ENCODE measurements at regions not wholly inside any gene's neighbourhood (a gene's known extent, or its start where the extent isn't known, plus 50 kb on each side); places are given as distances from the start of the nearest gene placed in this dataset.

DNA sequence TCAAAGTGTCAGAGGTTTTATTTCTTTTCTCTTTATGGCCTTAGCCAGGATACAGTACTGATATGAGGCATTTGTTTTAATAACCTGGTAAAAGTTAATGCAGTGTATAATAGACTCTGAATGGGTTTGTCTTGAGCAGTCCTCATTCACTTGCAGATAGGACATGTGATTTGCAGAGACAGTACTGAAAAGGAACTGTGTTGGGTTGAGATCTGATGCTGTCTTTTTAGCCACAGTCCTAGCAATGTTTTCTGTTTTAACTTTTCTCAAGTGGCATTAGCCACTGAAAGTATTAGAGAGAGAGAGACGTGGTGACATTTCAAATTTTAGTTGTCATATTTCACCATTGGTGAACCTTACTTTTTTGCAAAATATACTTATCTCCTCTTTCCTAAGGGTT lies 547.2 kb upstream of the MAN1A1 start:
- intact Hi-C loops (cut with micrococcal nuclease) = no loop called here
- H2AFZ ChIP-seq (replicated peaks; ENCODE audit: low read length, poor library complexity) = no peak overlapping the region
- no peak overlapping the region for H2AK9ac ChIP-seq (replicated peaks; ENCODE audit: low read depth, low read length, poor library complexity)
- H3K9me3 ChIP-seq (ENCODE audit: control insufficient read depth, insufficient read depth, low read length) = no peaks in the 10 kb centered on the region
- H3K18ac ChIP-seq (ENCODE audit: low read depth, low read length) = no peak overlapping the region
- in situ Hi-C loops (cut with MboI; ENCODE audit: low sequenced_read_pairs) = no loop called here
- no peaks in the 10 kb centered on the region for H3K79me1 ChIP-seq (ENCODE audit: low read depth in 1 of 2, low read length in 2 of 2)
- no peaks in the 10 kb centered on the region for H3K27me3 ChIP-seq (ENCODE audit: control insufficient read depth, insufficient read depth, low read length)
- POLR2A ChIA-PET (ENCODE audit: unreplicated experiment) = no interaction called here
- H4K91ac ChIP-seq (ENCODE audit: insufficient read depth, low read depth, low read length) = no peak overlapping the region
- no peak overlapping the region for H2BK120ac ChIP-seq (ENCODE audit: low read depth, low read length)
- no peak overlapping the region for H3K14ac ChIP-seq (replicated peaks; ENCODE audit: low read depth, low read length)
- no peak overlapping the region for H3K27ac ChIP-seq (ENCODE audit: insufficient read depth, low read length)
- no peak overlapping the region for H2AK5ac ChIP-seq (ENCODE audit: low read depth, low read length)
- no peaks in the 10 kb centered on the region for H4K20me1 ChIP-seq (ENCODE audit: insufficient read depth, low read length)
- TF ChIP-seq RAD21 (IDR thresholded peaks at IDR 0.05; ENCODE audit: low read length) = no peak
- TF ChIP-seq, protein P1, sequence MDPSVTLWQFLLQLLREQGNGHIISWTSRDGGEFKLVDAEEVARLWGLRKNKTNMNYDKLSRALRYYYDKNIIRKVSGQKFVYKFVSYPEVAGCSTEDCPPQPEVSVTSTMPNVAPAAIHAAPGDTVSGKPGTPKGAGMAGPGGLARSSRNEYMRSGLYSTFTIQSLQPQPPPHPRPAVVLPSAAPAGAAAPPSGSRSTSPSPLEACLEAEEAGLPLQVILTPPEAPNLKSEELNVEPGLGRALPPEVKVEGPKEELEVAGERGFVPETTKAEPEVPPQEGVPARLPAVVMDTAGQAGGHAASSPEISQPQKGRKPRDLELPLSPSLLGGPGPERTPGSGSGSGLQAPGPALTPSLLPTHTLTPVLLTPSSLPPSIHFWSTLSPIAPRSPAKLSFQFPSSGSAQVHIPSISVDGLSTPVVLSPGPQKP (IDR thresholded peaks at IDR 0.05; ENCODE audit: borderline replicate concordance, low read depth, low read length) = no peak
- no peak for TF ChIP-seq POLR2A (IDR thresholded peaks at IDR 0.05; ENCODE audit: low read depth, low read length)
- no peak for TF ChIP-seq RFX5 (IDR thresholded peaks at IDR 0.05; ENCODE audit: low read depth, low read length)
- TF ChIP-seq CEBPB (IDR thresholded peaks at IDR 0.05; ENCODE audit: low read depth, low read length) = no peak
- no peak for TF ChIP-seq SMC3 (IDR thresholded peaks at IDR 0.05; ENCODE audit: low read depth, low read length)
- TF ChIP-seq BHLHE40 (IDR thresholded peaks at IDR 0.05; ENCODE audit: low read depth, low read length) = no peak
- CTCF ChIA-PET = no interaction called here
- no peaks in the 10 kb centered on the region for H3K36me3 ChIP-seq (ENCODE audit: control insufficient read depth, insufficient read depth, low read length)
- no peak overlapping the region for H2BK5ac ChIP-seq (ENCODE audit: low read depth, low read length, poor library complexity, severe bottlenecking)
- BruUV-seq (replicated peaks) = no TSS peak
- H3K4me2 ChIP-seq (ENCODE audit: low read depth, low read length) = no peak overlapping the region
- no peak overlapping the region for H3K4me3 ChIP-seq (ENCODE audit: insufficient read depth, low read depth, low read length)
- H2BK20ac ChIP-seq (ENCODE audit: low read depth, low read length) = no peak overlapping the region
- H3K23ac ChIP-seq (ENCODE audit: low read depth, low read length) = no peak overlapping the region
- dilution Hi-C loops (cut with HindIII; ENCODE audit: low sequenced_read_pairs, unreplicated experiment) = no loop called here
- no peak for ATAC-seq (ENCODE audit: low read depth)
- no peak overlapping the region for H4K8ac ChIP-seq (ENCODE audit: low read depth in 2 of 2, low read length in 2 of 2)
- H4K5ac ChIP-seq (ENCODE audit: low read depth, low read length) = no peak overlapping the region
- no peak for DNase-seq
- WGBS, 2 experiments (ENCODE audit: extremely low coverage in 2 of 2, insufficient read length in 1 of 2) = no CpG with 5 or more reads among the region's 1 CpG
- H2BK15ac ChIP-seq (ENCODE audit: low read depth, low read length) = no peak overlapping the region
- H3K4me1 ChIP-seq (ENCODE audit: control insufficient read depth, insufficient read depth, low read length) = no peaks in the 10 kb centered on the region
- no peak overlapping the region for H3K9ac ChIP-seq (ENCODE audit: low read depth, low read length)
- no peak overlapping the region for H3K4ac ChIP-seq (ENCODE audit: low read depth, low read length)
- no peaks in the 10 kb centered on the region for H3K9me1 ChIP-seq (ENCODE audit: insufficient read depth, low read length)
- H3K56ac ChIP-seq (ENCODE audit: extremely low read depth, insufficient read depth, low read length) = no peak overlapping the region

Measured in IMR-90 (cell line).